ENCODE measurements at regions not wholly inside any gene's neighbourhood (a gene's known extent, or its start where the extent isn't known, plus 50 kb on each side); places are given as distances from the start of the nearest gene placed in this dataset.

DNA sequence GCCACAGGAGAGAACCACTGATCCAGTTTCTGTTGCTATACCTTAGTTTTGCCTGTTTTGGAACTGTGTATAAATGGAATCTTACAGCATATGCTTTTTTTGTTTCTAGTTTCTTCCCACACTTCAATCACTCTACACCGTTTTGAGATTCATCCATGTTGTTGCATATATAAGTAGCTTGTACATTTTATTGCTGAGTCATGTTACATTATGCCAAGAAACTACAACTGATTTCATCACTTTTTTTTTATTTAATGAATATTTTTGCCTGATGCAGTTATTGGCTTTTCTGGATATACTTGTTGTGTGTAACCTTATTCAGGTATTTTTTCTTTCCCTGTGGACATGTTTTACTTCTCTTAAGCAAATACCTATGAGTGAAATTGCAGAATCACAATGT, 1135.9 kb downstream of the RAPGEF2 start:
- TF ChIP-seq POLR2AphosphoS5 (IDR thresholded peaks at IDR 0.05; ENCODE audit: borderline replicate concordance, low read depth, low read length) = no peak
- TF ChIP-seq EZH2 (IDR thresholded peaks at IDR 0.05) = no peak
